Keratinocyte (primary cell): ENCODE measurements at regions not wholly inside any gene's neighbourhood (a gene's known extent, or its start where the extent isn't known, plus 50 kb on each side); places are given as distances from the start of the nearest gene placed in this dataset.
"Not testable (repeated sequence)": the region's sequence is repeated elsewhere in the genome, so short reads cannot be mapped to it uniquely, and the experiment has no call there.

Experiments used
- CTCF ChIP-seq, 3 experiments: IDR thresholded peaks in 1 of 3; conservative IDR thresholded peaks in 1 of 3; optimal IDR thresholded peaks in 1 of 3; 2 replicates in 2 of 3; 3 replicates in 1 of 3; pipeline versions ENCODE3 to v1.5.1; 2011; ENCODE audit warnings: low read length in 3 of 3, mild to moderate bottlenecking in 3 of 3, moderate library complexity in 2 of 3, control low read depth in 1 of 3, inconsistent platforms in 1 of 3; ENCODE audit not compliant: insufficient read depth in 2 of 3; ENCODE audit errors: extremely low read depth in 1 of 3
- EZH2 ChIP-seq: IDR thresholded peaks from one replicate; pipeline ENCODE4 v1.6.1; 2012; ENCODE audit warnings: inconsistent platforms, mild to moderate bottlenecking, low read length, moderate library complexity

GRCh38 chr22:23434198-23434830 lies 145.8 kb downstream of the IGLL1 start:
- not testable (repeated sequence) for TF ChIP-seq CTCF (optimal IDR thresholded peaks at IDR 0.05 in 1 of 3, IDR thresholded peaks at IDR 0.05 in 1 of 3, conservative IDR thresholded peaks at IDR 0.05 in 1 of 3; ENCODE audit: extremely low read depth in 1 of 3, insufficient read depth in 2 of 3, low read length in 3 of 3); EZH2
